WTC11 (cell line): ENCODE measurements at regions not wholly inside any gene's neighbourhood (a gene's known extent, or its start where the extent isn't known, plus 50 kb on each side); places are given as distances from the start of the nearest gene placed in this dataset.

Experiments
- ATAC-seq: fragments of 200-7000 bp; cut with Tn5 transposase; 2 replicates; pipeline ENCODE4 v1.10.0; 2021; ENCODE audit warnings: mild to moderate bottlenecking, moderate library complexity
- CTCF ChIA-PET: fragments of 300-600 bp; sonication (Branson Sonifier 250); formaldehyde crosslinking; loops from one replicate; lab custom pipeline; 2021; ENCODE audit warnings: antibody characterized with exemption; lab: Charles Lee
- POLR2A ChIA-PET: fragments of 350-600 bp; sonication (Branson Sonifier 250); formaldehyde crosslinking; loops from one replicate; lab custom pipeline; 2021; ENCODE audit warnings: antibody characterized with exemption; lab: Charles Lee
- DNase-seq: peaks from one replicate; pipeline ENCODE4 v3.0.0; 2021; ENCODE audit warnings: low spot score
- H3K27ac Mint-ChIP-seq: 2 replicates; pipeline ENCODE4 v1.8.0; 2021; ENCODE audit warnings: mixed read lengths
- H3K27me3 Mint-ChIP-seq: 2 replicates; pipeline ENCODE4 v1.8.0; 2021; ENCODE audit warnings: low read depth, mild to moderate bottlenecking, moderate library complexity, mixed read lengths
- H3K36me3 Mint-ChIP-seq: 2 replicates; pipeline ENCODE4 v1.8.0; 2021; ENCODE audit warnings: mixed read lengths
- H3K4me1 Mint-ChIP-seq: 2 replicates; pipeline ENCODE4 v1.8.0; 2022; ENCODE audit warnings: mixed read lengths
- H3K4me3 Mint-ChIP-seq: 2 replicates; pipeline ENCODE4 v1.8.0; 2021; ENCODE audit warnings: mild to moderate bottlenecking, moderate library complexity, mixed read lengths
- H3K9me3 Mint-ChIP-seq: 2 replicates; pipeline ENCODE4 v1.8.0; 2021; ENCODE audit warnings: mixed read lengths
- ARID4B ChIP-seq: sonication (generic); formaldehyde crosslinking; IDR thresholded peaks from 2 replicates; pipeline ENCODE4 v1.8.0; 2023; ENCODE audit warnings: missing genetic modification reagents, mild to moderate bottlenecking, borderline replicate concordance
- ATF1 ChIP-seq: sonication (generic); formaldehyde crosslinking; IDR thresholded peaks from 2 replicates; pipeline ENCODE4 v1.8.1; 2023; ENCODE audit warnings: mild to moderate bottlenecking, moderate library complexity, missing genetic modification reagents
- ATF3 ChIP-seq: sonication (generic); formaldehyde crosslinking; conservative IDR thresholded peaks from 2 replicates; pipeline ENCODE4 v1.8.1; 2022; ENCODE audit warnings: mild to moderate bottlenecking, missing genetic modification reagents
- EMX1 ChIP-seq: fragments of 250-450 bp; sonication (Bioruptor Pico); IDR thresholded peaks from 2 replicates; pipeline ENCODE4 v1.8.0; 2021; ENCODE audit warnings: mild to moderate bottlenecking
- GABPB1 ChIP-seq: sonication (generic); formaldehyde crosslinking; IDR thresholded peaks from 2 replicates; pipeline ENCODE4 v1.8.1; 2023; ENCODE audit warnings: mild to moderate bottlenecking, missing genetic modification reagents
- HMGXB4 ChIP-seq: sonication (generic); formaldehyde crosslinking; IDR thresholded peaks from 2 replicates; pipeline ENCODE4 v1.8.1; 2023; ENCODE audit warnings: mild to moderate bottlenecking, moderate library complexity, missing genetic modification reagents
- IRF2 ChIP-seq: sonication (generic); formaldehyde crosslinking; IDR thresholded peaks from 2 replicates; pipeline ENCODE4 v1.8.0; 2022; ENCODE audit warnings: low read depth, missing genetic modification reagents, borderline replicate concordance
- MLX ChIP-seq: sonication (generic); formaldehyde crosslinking; IDR thresholded peaks from 2 replicates; pipeline ENCODE4 v1.8.1; 2023; ENCODE audit warnings: mild to moderate bottlenecking, missing genetic modification reagents, moderate library complexity
- NFE2L1 ChIP-seq: sonication (generic); formaldehyde crosslinking; IDR thresholded peaks from 2 replicates; pipeline ENCODE4 v1.8.1; 2023; ENCODE audit warnings: missing genetic modification reagents
- TCF7 ChIP-seq: sonication (generic); formaldehyde crosslinking; IDR thresholded peaks from 2 replicates; pipeline ENCODE4 v1.8.0; 2022; ENCODE audit warnings: mild to moderate bottlenecking, low read depth, missing genetic modification reagents, moderate library complexity
- USF1 ChIP-seq: sonication (generic); formaldehyde crosslinking; IDR thresholded peaks from 2 replicates; pipeline ENCODE4 v1.8.0; 2022; ENCODE audit warnings: mild to moderate bottlenecking, missing genetic modification reagents
- ZNF219 ChIP-seq: sonication (generic); formaldehyde crosslinking; IDR thresholded peaks from 2 replicates; pipeline ENCODE4 v1.8.0; 2023; ENCODE audit warnings: missing genetic modification reagents, mild to moderate bottlenecking, borderline replicate concordance
- ZNF512 ChIP-seq: sonication (generic); formaldehyde crosslinking; IDR thresholded peaks from 2 replicates; pipeline ENCODE4 v1.8.1; 2022; ENCODE audit warnings: missing genetic modification reagents, borderline replicate concordance
- ZNF532 ChIP-seq: fragments of 250-450 bp; sonication (Bioruptor Pico); IDR thresholded peaks from 2 replicates; pipeline ENCODE4 v1.9.0; 2021; ENCODE audit warnings: mild to moderate bottlenecking, borderline replicate concordance

- TF ChIP-seq ZNF219 (CRISPR knock-in tag) (no peak), IRF2 (CRISPR knock-in tag) (no peak)
- Mint-ChIP-seq H3K4me1 (peaks cover 19% of the 10 kb centered on the region), H3K9me3 (0 out of 2 replicates have a peak, but pooled peaks cover 3% of the 10 kb centered on the region), H3K27ac (no peak overlapping the region), H3K27me3 (no peaks in the 10 kb centered on the region), H3K36me3 (no peaks in the 10 kb centered on the region), H3K4me3 (no peak overlapping the region)
- ATAC-seq (no peak), DNase-seq (no peak)
- ChIA-PET POLR2A (no interaction called here), CTCF (interaction anchor here (0.9 kb wide), 1 partner anchor 168 kb away, joined by 3 read pairs; no protein-coding TSS in a partner anchor)
Measured at GRCh38 chr2:81895620-81896250, 1591.2 kb upstream of the LRRTM1 start.

GRCh38 chr2:81894451-81894990 lies 1590.0 kb upstream of the LRRTM1 start:
- ATAC-seq = peak; percentile 18; the same call in 1 of the 2 replicates
- ChIA-PET CTCF (interaction anchor here (0.5 to 0.9 kb wide), 3 partner anchors 21 to 272 kb away, joined by 3 to 5 read pairs (median 3); no protein-coding TSS in a partner anchor), POLR2A (no interaction called here)
- no peak for TF ChIP-seq USF1 (CRISPR knock-in tag)
- no peak for TF ChIP-seq TCF7
- no peak for TF ChIP-seq ATF3 (CRISPR knock-in tag)
- TF ChIP-seq EMX1 (CRISPR knock-in tag) = no peak
- no peak for TF ChIP-seq ATF1 (CRISPR knock-in tag)
- no peak for TF ChIP-seq ZNF512 (CRISPR knock-in tag)
- no peak for TF ChIP-seq GABPB1
- TF ChIP-seq ARID4B (CRISPR knock-in tag) = no peak
- Mint-ChIP-seq H3K27me3 (no peaks in the 10 kb centered on the region), H3K4me3 (no peak overlapping the region), H3K4me1 (peaks cover 19% of the 10 kb centered on the region), H3K9me3 (0 out of 2 replicates have a peak, but pooled peaks cover 3% of the 10 kb centered on the region), H3K36me3 (no peaks in the 10 kb centered on the region), H3K27ac (no peak overlapping the region)
- no peak for DNase-seq

- Mint-ChIP-seq H3K36me3 (no peaks in the 10 kb centered on the region), H3K27me3 (no peaks in the 10 kb centered on the region), H3K4me1 (no peaks in the 10 kb centered on the region), H3K27ac (no peak overlapping the region), H3K4me3 (no peak overlapping the region), H3K9me3 (no peaks in the 10 kb centered on the region)
- ChIA-PET CTCF (no interaction called here), POLR2A (no interaction called here)
- ATAC-seq = no peak
- DNase-seq = no peak
- TF ChIP-seq ZNF532 = no peak
- no peak for TF ChIP-seq MLX
- TF ChIP-seq HMGXB4 (CRISPR knock-in tag) = no peak
- TF ChIP-seq NFE2L1 (CRISPR knock-in tag) = no peak
Measured at GRCh38 chr2:81876624-81877023, 1572.1 kb upstream of the LRRTM1 start.
